ENCODE measurements at regions not wholly inside any gene's neighbourhood (a gene's known extent, or its start where the extent isn't known, plus 50 kb on each side); places are given as distances from the start of the nearest gene placed in this dataset.

DNA sequence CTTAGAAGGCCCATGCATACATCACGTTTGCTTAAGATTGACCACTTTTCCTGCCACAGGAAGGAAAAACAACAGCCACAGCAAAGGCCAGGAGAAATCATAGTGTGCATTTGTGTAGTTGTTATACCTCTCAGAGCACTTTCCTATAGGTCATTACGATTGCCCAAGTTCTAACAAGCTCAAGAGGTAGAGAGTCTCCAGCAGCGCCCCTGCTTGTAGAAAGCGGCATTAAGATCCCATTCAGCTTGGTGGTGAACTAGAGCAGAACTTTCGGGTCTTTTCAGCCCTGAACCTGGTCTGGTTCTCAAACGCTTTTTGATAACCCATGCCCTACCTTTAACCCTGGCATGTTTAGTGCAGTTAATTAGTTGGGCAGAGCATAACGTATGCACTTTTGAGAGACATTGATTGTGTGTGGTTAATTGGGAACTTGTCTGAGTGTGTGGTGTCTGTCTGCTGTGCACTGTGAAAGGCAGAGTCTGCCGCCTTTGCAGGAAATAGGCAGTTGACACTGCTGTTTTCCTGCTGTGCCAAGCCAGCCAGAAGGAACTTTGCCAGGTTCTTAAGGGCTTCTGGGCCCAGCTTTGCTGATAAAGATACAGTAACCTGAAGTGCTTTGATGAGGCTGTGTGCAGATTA is 109.9 kb upstream of the CLMP start:
- H3K36me3 ChIP-seq = no peaks in the 10 kb centered on the region
- TF ChIP-seq POLR2A (IDR thresholded peaks at IDR 0.05) (no peak), EP300 (IDR thresholded peaks at IDR 0.05) (no peak), POLR2AphosphoS5 (IDR thresholded peaks at IDR 0.05) (no peak)
- TF ChIP-seq, protein P1, sequence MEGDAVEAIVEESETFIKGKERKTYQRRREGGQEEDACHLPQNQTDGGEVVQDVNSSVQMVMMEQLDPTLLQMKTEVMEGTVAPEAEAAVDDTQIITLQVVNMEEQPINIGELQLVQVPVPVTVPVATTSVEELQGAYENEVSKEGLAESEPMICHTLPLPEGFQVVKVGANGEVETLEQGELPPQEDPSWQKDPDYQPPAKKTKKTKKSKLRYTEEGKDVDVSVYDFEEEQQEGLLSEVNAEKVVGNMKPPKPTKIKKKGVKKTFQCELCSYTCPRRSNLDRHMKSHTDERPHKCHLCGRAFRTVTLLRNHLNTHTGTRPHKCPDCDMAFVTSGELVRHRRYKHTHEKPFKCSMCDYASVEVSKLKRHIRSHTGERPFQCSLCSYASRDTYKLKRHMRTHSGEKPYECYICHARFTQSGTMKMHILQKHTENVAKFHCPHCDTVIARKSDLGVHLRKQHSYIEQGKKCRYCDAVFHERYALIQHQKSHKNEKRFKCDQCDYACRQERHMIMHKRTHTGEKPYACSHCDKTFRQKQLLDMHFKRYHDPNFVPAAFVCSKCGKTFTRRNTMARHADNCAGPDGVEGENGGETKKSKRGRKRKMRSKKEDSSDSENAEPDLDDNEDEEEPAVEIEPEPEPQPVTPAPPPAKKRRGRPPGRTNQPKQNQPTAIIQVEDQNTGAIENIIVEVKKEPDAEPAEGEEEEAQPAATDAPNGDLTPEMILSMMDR (IDR thresholded peaks at IDR 0.05) = no peak
- no peaks in the 10 kb centered on the region for H3K9me3 ChIP-seq
- WGBS, 2 donors = 28 to 51% methylated on average over 8 of the region's 8 CpGs
- DNase-seq = peak in 1 of 2 donors; percentile 48
- no peak overlapping the region for H3K27ac ChIP-seq
- H3K4me3 ChIP-seq = no peak overlapping the region
- H3K4me1 ChIP-seq = peaks cover 13 to 29% (median 20%) of the 10 kb centered on the region in 4 donors
- ATAC-seq (ENCODE audit: low FRiP score in 2 of 2) = no peak
- peaks cover 0 to 2% (median 0%) of the 10 kb centered on the region in 4 donors for H3K27me3 ChIP-seq

DNA sequence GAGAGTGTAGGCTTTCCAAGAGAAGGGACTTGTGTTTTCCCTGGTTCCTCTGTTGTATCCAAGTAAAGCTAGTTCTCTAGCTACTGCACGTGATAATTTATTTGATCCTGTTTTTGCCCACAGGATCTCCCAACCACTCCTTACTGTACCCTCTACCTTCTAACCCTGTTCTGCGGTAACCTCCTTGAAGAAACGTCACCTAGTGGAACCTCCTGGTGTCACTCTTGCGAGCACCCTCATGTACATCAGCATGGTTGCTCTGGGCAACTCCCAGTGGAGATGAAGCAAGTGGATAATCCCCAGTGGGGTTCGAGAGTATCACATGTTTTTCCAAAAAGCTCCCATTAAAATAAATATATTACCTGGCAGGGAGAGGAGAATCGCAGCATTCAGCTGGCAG is 108.9 kb upstream of the CLMP start:
- H3K4me1 ChIP-seq = peaks cover 13 to 29% (median 20%) of the 10 kb centered on the region in 4 donors
- no peaks in the 10 kb centered on the region for H3K9me3 ChIP-seq
- TF ChIP-seq, protein P1 (IDR thresholded peaks at IDR 0.05) = no peak
- no peak for TF ChIP-seq EP300 (IDR thresholded peaks at IDR 0.05)
- no peak for TF ChIP-seq POLR2A (IDR thresholded peaks at IDR 0.05)
- TF ChIP-seq POLR2AphosphoS5 (IDR thresholded peaks at IDR 0.05) = no peak
- no peak overlapping the region for H3K4me3 ChIP-seq
- no peaks in the 10 kb centered on the region for H3K36me3 ChIP-seq
- no peak for ATAC-seq (ENCODE audit: low FRiP score in 2 of 2)
- no peak for DNase-seq
- no peak overlapping the region for H3K27ac ChIP-seq
- peaks cover 0 to 2% (median 0%) of the 10 kb centered on the region in 4 donors for H3K27me3 ChIP-seq
- 84 to 86% methylated on average over 6 of the region's 6 CpGs for WGBS, 2 donors

DNA sequence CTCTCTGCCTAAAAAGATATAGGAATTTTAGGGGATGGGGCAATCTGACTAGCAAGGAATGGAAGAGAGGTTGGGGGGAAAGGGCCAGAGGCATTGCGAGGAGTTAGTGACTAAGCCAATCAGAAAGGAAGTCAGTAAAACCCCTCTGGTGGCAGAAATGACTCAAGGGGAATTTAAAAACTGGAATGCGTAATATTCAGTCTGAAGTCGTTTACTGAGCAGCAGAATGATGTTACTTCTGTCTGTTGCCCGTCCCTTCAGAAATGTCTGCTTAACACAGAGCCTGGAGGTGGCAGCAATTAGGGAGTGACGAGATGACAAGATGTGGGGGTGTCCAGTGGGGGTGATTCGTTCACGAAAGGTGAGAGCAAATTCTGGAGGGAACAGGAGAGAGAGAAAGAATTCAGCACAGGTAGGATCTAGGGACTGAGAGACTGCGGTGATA is 107.7 kb upstream of the CLMP start:
- no peaks in the 10 kb centered on the region for H3K9me3 ChIP-seq
- H3K4me3 ChIP-seq = no peak overlapping the region
- H3K36me3 ChIP-seq = no peaks in the 10 kb centered on the region
- TF ChIP-seq POLR2AphosphoS5 (IDR thresholded peaks at IDR 0.05) (no peak), POLR2A (IDR thresholded peaks at IDR 0.05) (no peak), EP300 (IDR thresholded peaks at IDR 0.05) (no peak)
- TF ChIP-seq, protein P1 (IDR thresholded peaks at IDR 0.05) = no peak
- DNase-seq = no peak
- no peak for ATAC-seq (ENCODE audit: low FRiP score in 2 of 2)
- H3K27me3 ChIP-seq = peaks cover 0 to 2% (median 0%) of the 10 kb centered on the region in 4 donors
- WGBS, 2 donors = 56 to 58% methylated on average over 8 of the region's 8 CpGs
- H3K4me1 ChIP-seq = peaks cover 13 to 24% (median 17%) of the 10 kb centered on the region in 4 donors
- H3K27ac ChIP-seq = no peak overlapping the region

DNA sequence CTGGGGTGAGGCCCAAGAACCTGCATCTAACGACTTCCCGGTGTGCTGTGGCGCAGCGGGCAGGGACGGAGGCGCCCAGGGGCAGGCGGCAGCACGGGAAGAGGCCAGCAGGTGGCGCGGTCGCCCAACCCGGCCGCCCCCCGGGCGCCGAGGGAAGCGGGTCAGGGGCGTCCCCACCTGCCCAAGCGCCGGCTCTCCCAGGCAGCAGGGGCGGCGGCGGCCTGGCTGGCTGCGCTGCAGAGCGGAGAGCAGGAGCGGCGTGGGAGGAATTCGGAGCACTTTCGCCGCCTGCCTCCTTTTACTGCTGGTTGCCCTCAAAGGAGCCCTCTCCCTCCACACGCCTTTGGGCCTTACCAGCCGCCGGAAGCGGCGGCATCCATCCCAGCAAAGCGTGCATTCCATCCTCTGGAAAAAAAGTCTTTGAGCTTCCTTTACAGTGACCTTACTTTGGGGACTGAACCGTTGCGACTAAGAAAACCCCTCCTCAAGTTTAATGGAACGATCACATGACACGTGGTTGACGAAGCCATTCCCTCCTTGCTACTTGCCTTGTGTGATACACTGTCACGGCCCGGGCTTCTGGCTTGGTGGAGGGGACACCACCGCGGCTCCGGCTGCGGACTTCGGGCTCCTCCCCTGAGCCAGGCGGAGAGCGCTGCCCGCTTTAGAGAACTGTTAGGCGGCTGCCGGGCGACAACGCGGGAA is 106.8 kb upstream of the CLMP start:
- TF ChIP-seq, protein P1 (IDR thresholded peaks at IDR 0.05) = peak; percentile 85 to 97 (median 88)
- TF ChIP-seq POLR2A (IDR thresholded peaks at IDR 0.05) = no peak
- TF ChIP-seq POLR2AphosphoS5 (IDR thresholded peaks at IDR 0.05) = no peak
- no peak for TF ChIP-seq EP300 (IDR thresholded peaks at IDR 0.05)
- Histone ChIP-seq H3K4me3 (peak overlapping the region in 3 of 4 donors; percentile 28 to 50 (median 46)), H3K27me3 (peaks cover 0 to 2% (median 0%) of the 10 kb centered on the region in 4 donors), H3K9me3 (no peaks in the 10 kb centered on the region), H3K36me3 (no peaks in the 10 kb centered on the region), H3K27ac (no peak overlapping the region), H3K4me1 (peaks cover 13 to 24% (median 16%) of the 10 kb centered on the region in 4 donors)
- peak; percentile 67 to 93 for ATAC-seq (ENCODE audit: low FRiP score in 2 of 2)
- 6 to 7% methylated on average over 10 to 56 of the region's 56 CpGs for WGBS, 2 donors
- DNase-seq = peak; percentile 69 to 93

Data from upper lobe of left lung (tissue), 6 donors.